ENCODE measurements at regions not wholly inside any gene's neighbourhood (a gene's known extent, or its start where the extent isn't known, plus 50 kb on each side); places are given as distances from the start of the nearest gene placed in this dataset.

GRCh38 chr3:24588629-24589512 lies 94.2 kb upstream of the THRB start:
- ATAC-seq (ENCODE audit: low FRiP score) = no peak
- TF ChIP-seq CTCF (IDR thresholded peaks at IDR 0.05) = no peak
- DNase-seq (ENCODE audit: low spot score) = no peak

- DNase-seq (ENCODE audit: low spot score) (no peak), ATAC-seq (ENCODE audit: low FRiP score) (no peak)
- no peak for TF ChIP-seq CTCF (IDR thresholded peaks at IDR 0.05)
These were observed 94.8 kb upstream of the THRB start for GRCh38 chr3:24589513-24589851.

GRCh38 chr3:24589931-24590880 lies 95.6 kb upstream of the THRB start:
- DNase-seq (ENCODE audit: low spot score) = no peak
- ATAC-seq (ENCODE audit: low FRiP score) = no peak
- no peak for TF ChIP-seq CTCF (IDR thresholded peaks at IDR 0.05)

- no peak for TF ChIP-seq CTCF (IDR thresholded peaks at IDR 0.05)
- ATAC-seq (ENCODE audit: low FRiP score) (no peak), DNase-seq (ENCODE audit: low spot score) (no peak)
These were observed 96.5 kb upstream of the THRB start for GRCh38 chr3:24591191-24591590.

GRCh38 chr3:24591661-24592555 lies 97.3 kb upstream of the THRB start:
- ATAC-seq (ENCODE audit: low FRiP score) (no peak), DNase-seq (ENCODE audit: low spot score) (no peak)
- TF ChIP-seq CTCF (IDR thresholded peaks at IDR 0.05) = no peak

- DNase-seq (ENCODE audit: low spot score) (no peak), ATAC-seq (ENCODE audit: low FRiP score) (no peak)
- TF ChIP-seq CTCF (IDR thresholded peaks at IDR 0.05) = no peak
These were observed 99.5 kb upstream of the THRB start for GRCh38 chr3:24594161-24594560.

Measured in omental fat pad (tissue), 3 donors.